Endothelial cell (in vitro differentiated cells): ENCODE measurements at regions not wholly inside any gene's neighbourhood (a gene's known extent, or its start where the extent isn't known, plus 50 kb on each side); places are given as distances from the start of the nearest gene placed in this dataset.

Experiments
- DNase-seq: peaks from one replicate; pipeline ENCODE4 v3.0.0; 2021; ENCODE audit warnings: low spot score
- H3K27ac Mint-ChIP-seq: one replicate; pipeline ENCODE4 v1.8.0; 2021; ENCODE audit warnings: mixed read lengths, inconsistent platforms; ENCODE audit not compliant: unreplicated experiment
- H3K27me3 Mint-ChIP-seq: one replicate; pipeline ENCODE4 v1.8.0; 2021; ENCODE audit warnings: mild to moderate bottlenecking, moderate library complexity, mixed read lengths, inconsistent platforms; ENCODE audit not compliant: unreplicated experiment
- H3K36me3 Mint-ChIP-seq: one replicate; pipeline ENCODE4 v1.8.0; 2021; ENCODE audit warnings: mild to moderate bottlenecking, low read depth, mixed read lengths, inconsistent platforms; ENCODE audit not compliant: unreplicated experiment
- H3K4me1 Mint-ChIP-seq: one replicate; pipeline ENCODE4 v1.8.0; 2021; ENCODE audit warnings: mild to moderate bottlenecking, mixed read lengths, inconsistent platforms; ENCODE audit not compliant: unreplicated experiment
- H3K4me3 Mint-ChIP-seq: one replicate; pipeline ENCODE4 v1.8.0; 2021; ENCODE audit warnings: mild to moderate bottlenecking, mixed read lengths, inconsistent platforms; ENCODE audit not compliant: unreplicated experiment
- H3K9me3 Mint-ChIP-seq: one replicate; pipeline ENCODE4 v1.8.0; 2021; ENCODE audit warnings: mixed read lengths, inconsistent platforms; ENCODE audit not compliant: unreplicated experiment
- TF ChIP-seq, protein P1 (sequence below): fragments of 200-600 bp; sonication (generic); IDR thresholded peaks from one replicate; pipeline ENCODE4 v1.5.0; 2021; ENCODE audit warnings: antibody characterized with exemption; ENCODE audit not compliant: unreplicated experiment

GRCh38 chr12:84512751-84513150 is 399.8 kb downstream of the SLC6A15 start:
- no peak overlapping the region for H3K4me3 Mint-ChIP-seq
- H3K36me3 Mint-ChIP-seq, result no peaks in the 10 kb centered on the region
- no peaks in the 10 kb centered on the region for H3K27me3 Mint-ChIP-seq
- H3K4me1 Mint-ChIP-seq, result no peaks in the 10 kb centered on the region
- no peak for DNase-seq
- H3K27ac Mint-ChIP-seq, result no peak overlapping the region
- TF ChIP-seq, protein P1, sequence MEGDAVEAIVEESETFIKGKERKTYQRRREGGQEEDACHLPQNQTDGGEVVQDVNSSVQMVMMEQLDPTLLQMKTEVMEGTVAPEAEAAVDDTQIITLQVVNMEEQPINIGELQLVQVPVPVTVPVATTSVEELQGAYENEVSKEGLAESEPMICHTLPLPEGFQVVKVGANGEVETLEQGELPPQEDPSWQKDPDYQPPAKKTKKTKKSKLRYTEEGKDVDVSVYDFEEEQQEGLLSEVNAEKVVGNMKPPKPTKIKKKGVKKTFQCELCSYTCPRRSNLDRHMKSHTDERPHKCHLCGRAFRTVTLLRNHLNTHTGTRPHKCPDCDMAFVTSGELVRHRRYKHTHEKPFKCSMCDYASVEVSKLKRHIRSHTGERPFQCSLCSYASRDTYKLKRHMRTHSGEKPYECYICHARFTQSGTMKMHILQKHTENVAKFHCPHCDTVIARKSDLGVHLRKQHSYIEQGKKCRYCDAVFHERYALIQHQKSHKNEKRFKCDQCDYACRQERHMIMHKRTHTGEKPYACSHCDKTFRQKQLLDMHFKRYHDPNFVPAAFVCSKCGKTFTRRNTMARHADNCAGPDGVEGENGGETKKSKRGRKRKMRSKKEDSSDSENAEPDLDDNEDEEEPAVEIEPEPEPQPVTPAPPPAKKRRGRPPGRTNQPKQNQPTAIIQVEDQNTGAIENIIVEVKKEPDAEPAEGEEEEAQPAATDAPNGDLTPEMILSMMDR, result no peak
- H3K9me3 Mint-ChIP-seq, result no peaks in the 10 kb centered on the region

DNA sequence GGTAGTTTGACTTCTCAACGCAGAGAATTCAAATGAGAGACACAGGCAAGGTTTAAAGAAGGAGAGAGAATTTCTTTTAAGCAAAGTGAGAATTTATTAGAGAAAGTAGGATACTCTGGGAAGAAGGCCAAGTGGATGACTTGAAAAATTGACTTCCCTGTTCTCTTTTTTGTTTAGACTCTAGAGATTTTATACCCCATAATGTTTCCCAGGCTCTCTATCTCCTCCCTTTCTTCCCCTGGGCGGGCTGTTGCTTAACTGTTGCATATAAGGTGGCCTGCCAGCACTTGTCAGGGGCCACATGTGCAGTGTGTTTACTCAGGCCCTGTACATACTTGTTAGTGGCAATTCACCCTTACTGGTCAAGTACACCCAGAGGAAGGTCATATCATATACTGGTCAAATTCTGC is 403.7 kb downstream of the SLC6A15 start:
- H3K9me3 Mint-ChIP-seq, result no peaks in the 10 kb centered on the region
- TF ChIP-seq, protein P1, result no peak
- H3K4me3 Mint-ChIP-seq, result no peak overlapping the region
- peaks cover 3% of the 10 kb centered on the region for H3K27me3 Mint-ChIP-seq
- no peaks in the 10 kb centered on the region for H3K36me3 Mint-ChIP-seq
- DNase-seq, result no peak
- H3K27ac Mint-ChIP-seq, result no peak overlapping the region
- H3K4me1 Mint-ChIP-seq, result no peaks in the 10 kb centered on the region

GRCh38 chr12:84507956-84508850 is 404.4 kb downstream of the SLC6A15 start:
- Mint-ChIP-seq H3K36me3 (no peaks in the 10 kb centered on the region), H3K4me1 (no peaks in the 10 kb centered on the region), H3K27me3 (peaks cover 3% of the 10 kb centered on the region), H3K27ac (no peak overlapping the region), H3K9me3 (no peaks in the 10 kb centered on the region), H3K4me3 (no peak overlapping the region)
- DNase-seq, result no peak
- TF ChIP-seq, protein P1, result no peak

GRCh38 chr12:84506282-84506681 is 406.3 kb downstream of the SLC6A15 start:
- H3K4me1 Mint-ChIP-seq, result peaks cover 4% of the 10 kb centered on the region
- TF ChIP-seq, protein P1, result no peak

More at GRCh38 chr12:84506282-84506681, 406.3 kb downstream of the SLC6A15 start:
- H3K27ac Mint-ChIP-seq, result no peak overlapping the region
- no peak overlapping the region for H3K4me3 Mint-ChIP-seq
- H3K27me3 Mint-ChIP-seq, result peaks cover 3% of the 10 kb centered on the region
- H3K9me3 Mint-ChIP-seq, result no peaks in the 10 kb centered on the region
- no peaks in the 10 kb centered on the region for H3K36me3 Mint-ChIP-seq
- DNase-seq, result no peak
